Parathyroid adenoma (tissue), 2 donors: ENCODE measurements at regions not wholly inside any gene's neighbourhood (a gene's known extent, or its start where the extent isn't known, plus 50 kb on each side); places are given as distances from the start of the nearest gene placed in this dataset.
"Not testable (repeated sequence)": the region's sequence is repeated elsewhere in the genome, so short reads cannot be mapped to it uniquely, and the experiment has no call there.

ENCODE experiments used
- H2AFZ ChIP-seq: fragments of 300-600 bp; sonication (generic); one replicate; pipeline ENCODE4 v1.7.0; 2017; ENCODE audit warnings: antibody characterized with exemption, mild to moderate bottlenecking
- H3K27ac ChIP-seq: fragments of 300-600 bp; sonication (generic); one replicate; pipeline ENCODE4 v1.7.0; 2017
- H3K27me3 ChIP-seq: fragments of 300-600 bp; sonication (generic); one replicate; pipeline ENCODE4 v1.7.0; 2017; ENCODE audit warnings: low read length; ENCODE audit not compliant: control insufficient read depth, insufficient read depth
- H3K36me3 ChIP-seq: fragments of 300-600 bp; sonication (generic); one replicate; pipeline ENCODE4 v1.7.0; 2017; ENCODE audit warnings: low read length; ENCODE audit not compliant: control insufficient read depth, insufficient read depth
- H3K4me1 ChIP-seq: fragments of 300-600 bp; sonication (generic); one replicate; pipeline ENCODE4 v1.7.0; 2017; ENCODE audit warnings: control low read depth
- H3K4me2 ChIP-seq: fragments of 300-600 bp; sonication (generic); one replicate; pipeline ENCODE4 v1.7.0; 2017; ENCODE audit warnings: low read length
- H3K4me3 ChIP-seq: fragments of 300-600 bp; sonication (generic); one replicate; pipeline ENCODE4 v1.7.0; 2017; ENCODE audit warnings: low read depth, low read length
- H3K79me2 ChIP-seq: fragments of 300-600 bp; sonication (generic); one replicate; pipeline ENCODE4 v1.7.0; 2017; ENCODE audit warnings: control low read depth
- H3K9ac ChIP-seq: fragments of 300-600 bp; sonication (generic); one replicate; pipeline ENCODE4 v1.7.0; 2017; ENCODE audit warnings: mild to moderate bottlenecking
- H3K9me3 ChIP-seq: fragments of 300-600 bp; sonication (generic); one replicate; pipeline ENCODE4 v1.7.0; 2017; ENCODE audit warnings: low read length; ENCODE audit not compliant: control insufficient read depth
- CTCF ChIP-seq: fragments of 300-600 bp; sonication (generic); IDR thresholded peaks from one replicate; pipeline ENCODE4 v1.7.0; 2017; ENCODE audit warnings: antibody characterized with exemption, mild to moderate bottlenecking
- donor health status: primary hyperparathyroidism.

- Histone ChIP-seq H2AFZ (no peak overlapping the region), H3K9me3 (no peaks in the 10 kb centered on the region), H3K27ac (no peak overlapping the region), H3K4me1 (no peaks in the 10 kb centered on the region), H3K27me3 (no peaks in the 10 kb centered on the region), H3K79me2 (no peaks in the 10 kb centered on the region), H3K4me2 (no peak overlapping the region), H3K9ac (no peak overlapping the region), H3K36me3 (no peaks in the 10 kb centered on the region), H3K4me3 (no peak overlapping the region)
- TF ChIP-seq CTCF: no peak
Measured at GRCh38 chr20:4322499-4322898, 73.4 kb upstream of the ADRA1D start.

GRCh38 chr20:4320291-4320690 lies 71.2 kb upstream of the ADRA1D start:
- H2AFZ ChIP-seq: no peak overlapping the region
- H3K9ac ChIP-seq: no peak overlapping the region
- no peak overlapping the region for H3K4me2 ChIP-seq
- H3K36me3 ChIP-seq: no peaks in the 10 kb centered on the region
- H3K27me3 ChIP-seq: no peaks in the 10 kb centered on the region
- no peaks in the 10 kb centered on the region for H3K79me2 ChIP-seq
- H3K27ac ChIP-seq: no peak overlapping the region
- no peaks in the 10 kb centered on the region for H3K4me1 ChIP-seq
- no peak for TF ChIP-seq CTCF
- H3K4me3 ChIP-seq: no peak overlapping the region
- no peaks in the 10 kb centered on the region for H3K9me3 ChIP-seq

GRCh38 chr20:4318891-4319290 lies 69.8 kb upstream of the ADRA1D start:
- no peak overlapping the region for H3K4me3 ChIP-seq
- no peak overlapping the region for H3K27ac ChIP-seq
- no peak overlapping the region for H3K9ac ChIP-seq
- H2AFZ ChIP-seq: no peak overlapping the region
- no peak for TF ChIP-seq CTCF
- no peaks in the 10 kb centered on the region for H3K27me3 ChIP-seq
- H3K4me2 ChIP-seq: no peak overlapping the region
- no peaks in the 10 kb centered on the region for H3K79me2 ChIP-seq
- H3K9me3 ChIP-seq: no peaks in the 10 kb centered on the region
- no peaks in the 10 kb centered on the region for H3K36me3 ChIP-seq
- H3K4me1 ChIP-seq: no peaks in the 10 kb centered on the region

- H3K4me2 ChIP-seq, H3K27me3 ChIP-seq, H3K9me3 ChIP-seq, H3K79me2 ChIP-seq, H3K4me1 ChIP-seq, H3K27ac ChIP-seq, H3K36me3 ChIP-seq, H3K9ac ChIP-seq, H3K4me3 ChIP-seq, H2AFZ ChIP-seq: not testable (repeated sequence)
Measured at GRCh38 chr20:4310616-4311015, 61.5 kb upstream of the ADRA1D start.

GRCh38 chr20:4306206-4306605 lies 57.1 kb upstream of the ADRA1D start:
- no peaks in the 10 kb centered on the region for H3K27me3 ChIP-seq
- no peaks in the 10 kb centered on the region for H3K4me1 ChIP-seq
- H3K4me2 ChIP-seq: no peak overlapping the region
- H3K9me3 ChIP-seq: no peaks in the 10 kb centered on the region
- no peaks in the 10 kb centered on the region for H3K79me2 ChIP-seq
- no peaks in the 10 kb centered on the region for H3K36me3 ChIP-seq
- no peak for TF ChIP-seq CTCF
- H3K9ac ChIP-seq: no peak overlapping the region
- no peak overlapping the region for H3K4me3 ChIP-seq
- H3K27ac ChIP-seq: no peak overlapping the region
- no peak overlapping the region for H2AFZ ChIP-seq
